Activated T-helper 1 cell treated with anti-CD3 and anti-CD28 coated beads, Interleukin-2, amount 50 U/mL, for 16 hours (primary cell): ENCODE measurements at regions not wholly inside any gene's neighbourhood (a gene's known extent, or its start where the extent isn't known, plus 50 kb on each side); places are given as distances from the start of the nearest gene placed in this dataset.
"Not testable (repeated sequence)": the region's sequence is repeated elsewhere in the genome, so short reads cannot be mapped to it uniquely, and the experiment has no call there.

Source experiments
- DNase-seq, 2 donors: peaks; one replicate each; pipeline ENCODE4 v3.0.0-alpha.2; 2020; ENCODE audit warnings: low read depth in 1 of 2, low spot score in 1 of 2

DNA sequence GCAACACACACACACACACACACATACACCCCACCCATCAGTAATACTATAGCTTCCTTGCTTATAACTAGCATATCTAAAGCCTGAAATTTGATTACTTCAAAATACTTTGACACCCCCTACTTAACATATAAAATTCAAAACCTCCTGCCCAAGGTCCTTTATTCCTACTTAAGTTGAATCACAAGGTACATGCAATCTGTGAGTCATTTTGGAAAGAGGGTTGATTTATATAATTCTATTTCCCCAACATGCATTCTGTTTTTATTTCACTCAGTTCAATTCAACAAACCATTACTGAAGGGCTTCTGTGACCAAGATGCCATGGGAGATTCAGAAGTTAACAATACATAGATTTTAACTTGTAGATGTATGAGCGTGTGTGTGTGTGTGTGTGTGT lies 420.7 kb downstream of the METTL4 start:
- DNase-seq: no peak

DNA sequence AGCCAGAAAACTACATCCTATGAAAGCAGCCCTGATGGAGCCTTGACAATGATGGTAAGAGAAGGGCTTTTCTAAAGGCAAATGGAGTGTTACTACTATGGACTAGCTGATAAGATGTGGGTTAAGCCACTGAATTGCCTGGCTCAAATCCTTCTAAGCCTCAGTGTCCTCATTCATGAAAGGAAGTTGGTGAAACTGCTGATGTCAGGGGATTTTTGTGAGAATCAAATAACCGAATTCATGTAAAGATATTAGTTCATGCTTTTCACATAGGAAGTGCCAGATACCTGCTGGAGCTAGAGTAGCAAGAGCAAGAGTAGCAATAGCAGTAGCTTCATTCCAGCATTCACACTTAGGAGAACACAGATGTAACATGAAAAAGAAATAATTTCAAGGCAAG lies 417.0 kb downstream of the METTL4 start:
- DNase-seq: no peak

- DNase-seq: no peak
These were observed 406.4 kb downstream of the METTL4 start for GRCh38 chr18:2164644-2165550.

DNA sequence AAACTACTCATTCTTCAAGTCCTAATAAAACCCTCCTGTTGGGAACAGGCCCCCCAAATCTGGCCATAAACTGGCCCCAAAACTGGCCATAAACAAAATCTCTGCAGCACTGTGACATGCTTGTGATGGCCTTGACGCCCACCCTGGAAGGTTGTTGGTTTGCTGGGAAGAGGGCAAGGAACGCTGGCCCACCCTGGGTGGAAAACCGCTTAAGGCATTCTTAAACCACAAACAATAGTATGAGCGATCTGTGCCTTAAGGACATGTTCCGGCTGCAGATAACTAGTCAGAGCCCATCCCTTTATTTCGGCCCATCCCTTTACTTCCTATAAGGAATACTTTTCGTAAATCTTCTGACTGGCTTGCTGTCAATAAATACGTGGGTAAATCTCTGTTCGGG lies 404.4 kb downstream of the METTL4 start:
- DNase-seq: not testable (repeated sequence)

GRCh38 chr18:2168022-2168421 lies 403.3 kb downstream of the METTL4 start:
- no peak for DNase-seq

DNA sequence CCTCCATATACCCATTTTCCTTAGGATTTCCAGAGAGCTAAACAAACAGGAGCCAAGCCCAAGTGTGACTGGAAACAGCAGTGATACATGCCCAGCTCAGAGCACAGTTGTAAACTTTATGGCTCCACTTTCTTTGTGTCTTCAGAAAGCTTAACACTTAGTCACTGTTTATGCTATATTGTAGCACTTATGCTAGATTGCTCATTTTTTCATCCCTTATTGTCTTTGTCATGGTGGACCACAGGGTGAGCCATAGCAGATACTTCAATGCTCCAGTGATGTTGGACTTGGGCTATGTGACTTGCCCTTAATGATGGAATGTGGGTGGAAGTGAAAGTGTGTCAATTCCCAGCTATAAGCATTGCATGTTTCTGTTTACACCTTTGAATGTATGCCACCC lies 401.6 kb downstream of the METTL4 start:
- DNase-seq: no peak

DNA sequence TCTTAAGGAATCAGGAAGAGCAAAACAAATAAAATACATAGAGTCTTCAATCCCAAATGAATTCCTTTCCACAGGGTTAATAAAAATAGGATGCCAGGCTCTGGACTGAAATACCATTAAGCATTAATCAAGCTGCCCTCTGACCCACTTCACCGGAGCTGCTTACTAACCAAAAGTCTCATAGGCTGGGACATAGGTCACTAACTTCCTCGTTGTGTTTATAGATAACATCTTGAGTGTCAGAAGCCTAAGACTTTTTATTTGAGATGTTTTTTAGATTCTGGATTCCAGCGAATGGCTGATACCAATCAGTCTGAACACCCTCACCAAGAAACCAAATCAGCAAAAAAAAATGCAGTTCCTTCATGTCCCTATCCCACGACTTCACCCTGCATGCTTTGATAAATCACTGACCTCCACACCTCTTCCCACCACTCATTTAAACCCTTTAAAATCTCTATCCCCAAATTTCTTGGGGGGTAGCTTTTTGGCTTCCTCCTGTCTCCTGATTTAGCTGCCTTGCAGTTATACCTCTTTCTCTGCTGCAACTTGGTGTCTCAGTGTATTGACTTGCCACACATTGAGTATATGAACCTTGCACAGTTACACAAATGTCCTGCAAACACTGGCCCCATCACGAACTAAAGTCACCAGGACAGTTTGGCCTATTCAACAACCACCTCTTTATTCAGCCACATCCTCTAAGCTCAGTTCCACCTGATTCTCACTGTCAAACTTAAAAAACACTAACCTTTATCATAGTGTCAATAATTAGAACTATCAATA lies 399.3 kb downstream of the METTL4 start:
- DNase-seq: no peak

DNA sequence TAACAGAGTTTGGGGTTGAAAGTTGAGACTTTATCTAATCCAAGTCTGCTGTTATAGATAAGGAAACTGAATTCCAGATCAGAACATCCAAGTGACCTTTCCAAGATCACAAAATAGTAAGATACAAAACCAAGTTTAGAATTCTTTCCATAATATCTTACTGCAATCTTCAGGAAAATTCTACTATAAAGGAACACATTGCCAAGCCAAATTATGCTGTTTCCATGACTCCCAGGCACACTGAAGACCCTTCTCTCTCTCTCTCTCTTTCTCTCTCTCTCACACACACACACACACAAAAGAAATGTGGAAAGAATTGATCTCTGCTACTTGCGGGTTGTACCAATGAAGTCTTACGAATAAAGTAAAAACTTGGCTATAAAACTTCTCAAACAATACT lies 398.4 kb downstream of the METTL4 start:
- DNase-seq: no peak

DNA sequence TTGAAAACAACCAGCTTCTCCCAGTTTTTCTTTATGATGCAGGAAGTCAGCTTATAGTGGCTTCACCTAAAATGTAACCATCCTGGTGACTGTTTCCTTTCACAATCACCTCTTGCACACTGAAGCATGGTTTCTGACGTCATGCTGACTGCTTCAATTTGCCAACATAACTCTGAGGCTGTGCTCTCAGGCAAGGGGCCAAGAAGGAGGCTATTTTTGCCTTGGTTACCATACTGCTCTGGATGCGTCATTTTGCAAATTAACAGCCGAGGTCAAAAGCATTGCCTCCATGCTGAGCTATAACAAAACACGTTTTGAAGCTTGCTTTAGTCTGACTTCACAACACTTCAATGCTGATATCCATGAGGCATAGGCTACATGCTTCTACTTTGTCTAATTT lies 397.8 kb downstream of the METTL4 start:
- no peak for DNase-seq

GRCh38 chr18:2178036-2178435 lies 393.3 kb downstream of the METTL4 start:
- DNase-seq: no peak

GRCh38 chr18:2179498-2180183 lies 391.7 kb downstream of the METTL4 start:
- no peak for DNase-seq

DNA sequence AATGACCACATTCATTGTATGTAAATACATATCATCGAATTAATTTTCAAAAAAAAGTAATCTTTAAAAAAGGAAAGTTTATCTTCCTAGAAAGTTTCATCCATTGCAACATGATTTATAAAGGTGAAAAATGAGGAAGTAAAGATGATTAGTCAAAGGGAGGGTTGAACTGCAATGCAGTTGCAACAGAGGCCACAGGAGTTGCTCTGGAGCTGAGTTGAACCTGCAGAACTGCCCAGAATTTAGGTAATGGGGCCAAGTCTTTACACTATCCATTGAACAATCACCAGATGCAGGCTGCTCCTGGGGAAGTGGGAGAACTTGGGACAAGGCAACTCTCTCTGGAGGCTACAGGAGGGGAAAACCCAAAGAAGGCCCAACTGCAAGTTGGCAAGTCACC lies 390.7 kb downstream of the METTL4 start:
- DNase-seq: no peak

DNA sequence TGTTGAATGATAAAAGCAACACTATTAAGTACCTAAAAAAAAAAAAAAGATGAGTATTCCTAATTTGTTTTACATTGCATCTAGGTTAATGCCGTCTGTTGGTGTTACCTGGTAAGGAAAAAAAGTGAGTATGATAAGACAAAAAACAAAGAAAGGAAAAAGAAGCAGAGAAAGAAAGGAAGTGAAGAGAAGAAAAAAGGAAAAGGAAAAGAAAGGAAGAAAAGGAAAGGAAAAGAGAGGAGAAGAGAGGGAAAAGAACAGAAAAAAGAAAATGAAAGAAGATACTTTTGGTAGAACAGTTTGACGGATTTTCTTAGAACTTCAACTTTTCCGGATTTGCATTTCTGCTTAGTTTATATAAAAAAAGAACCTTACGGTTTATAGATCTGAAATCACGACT lies 387.9 kb downstream of the METTL4 start:
- DNase-seq: no peak

DNA sequence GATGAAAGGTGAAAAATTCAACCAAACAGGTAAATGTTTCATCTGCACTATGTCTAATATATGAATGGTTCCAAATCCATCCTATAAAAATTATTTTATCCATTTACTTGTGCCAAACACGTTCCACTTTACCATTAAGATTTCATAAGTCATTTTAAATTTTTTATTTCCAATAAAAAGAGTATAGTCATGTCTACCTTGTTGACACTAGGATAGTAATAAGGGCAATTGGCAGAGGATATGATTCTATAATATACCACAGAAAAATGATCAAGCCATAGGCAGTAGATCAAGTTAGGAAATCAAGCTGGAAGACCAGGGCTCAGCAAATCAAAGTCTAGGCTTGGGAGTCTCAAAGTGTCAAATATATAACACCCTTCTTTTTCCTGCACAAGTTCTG lies 384.3 kb downstream of the METTL4 start:
- DNase-seq: no peak

GRCh38 chr18:2188258-2188657 lies 383.0 kb downstream of the METTL4 start:
- no peak for DNase-seq

- DNase-seq: no peak
These were observed 380.0 kb downstream of the METTL4 start for GRCh38 chr18:2191180-2191790.

GRCh38 chr18:2192562-2192961 lies 378.7 kb downstream of the METTL4 start:
- no peak for DNase-seq

GRCh38 chr18:2197946-2198345 lies 373.4 kb downstream of the METTL4 start:
- no peak for DNase-seq

- no peak for DNase-seq
These were observed 372.2 kb downstream of the METTL4 start for GRCh38 chr18:2199060-2199459.

GRCh38 chr18:2201036-2201600 lies 370.2 kb downstream of the METTL4 start:
- no peak for DNase-seq

- no peak for DNase-seq
These were observed 366.6 kb downstream of the METTL4 start for GRCh38 chr18:2204736-2205135.
